HG02763 (cell line): ENCODE measurements at regions not wholly inside any gene's neighbourhood (a gene's known extent, or its start where the extent isn't known, plus 50 kb on each side); places are given as distances from the start of the nearest gene placed in this dataset.

Experiments used
- ATAC-seq: cut with Tn5 transposase; IDR thresholded peaks from one replicate; pipeline ENCODE4 v1.9.1; 2021; ENCODE audit warnings: mild to moderate bottlenecking, moderate library complexity; ENCODE audit not compliant: unreplicated experiment

- ATAC-seq, result no peak
Measured at GRCh38 chr18:78770139-78770822, 209.3 kb upstream of the SALL3 start.

DNA sequence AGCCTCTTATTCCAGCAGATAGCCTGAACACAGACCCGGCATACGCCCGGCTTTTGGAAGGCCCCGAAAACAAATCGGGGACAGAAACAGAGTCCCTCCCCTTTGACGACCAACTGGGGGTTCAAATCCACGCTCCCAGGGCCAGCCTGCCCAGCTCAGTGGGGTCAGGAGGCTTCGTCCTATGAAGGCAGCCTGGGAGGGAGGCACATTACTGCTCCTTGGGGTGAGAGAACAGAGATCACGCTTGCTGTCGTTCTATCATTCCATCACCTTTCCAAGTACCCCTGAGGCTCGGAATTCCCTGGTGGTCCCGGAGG, 208.8 kb upstream of the SALL3 start:
- ATAC-seq, result no peak

DNA sequence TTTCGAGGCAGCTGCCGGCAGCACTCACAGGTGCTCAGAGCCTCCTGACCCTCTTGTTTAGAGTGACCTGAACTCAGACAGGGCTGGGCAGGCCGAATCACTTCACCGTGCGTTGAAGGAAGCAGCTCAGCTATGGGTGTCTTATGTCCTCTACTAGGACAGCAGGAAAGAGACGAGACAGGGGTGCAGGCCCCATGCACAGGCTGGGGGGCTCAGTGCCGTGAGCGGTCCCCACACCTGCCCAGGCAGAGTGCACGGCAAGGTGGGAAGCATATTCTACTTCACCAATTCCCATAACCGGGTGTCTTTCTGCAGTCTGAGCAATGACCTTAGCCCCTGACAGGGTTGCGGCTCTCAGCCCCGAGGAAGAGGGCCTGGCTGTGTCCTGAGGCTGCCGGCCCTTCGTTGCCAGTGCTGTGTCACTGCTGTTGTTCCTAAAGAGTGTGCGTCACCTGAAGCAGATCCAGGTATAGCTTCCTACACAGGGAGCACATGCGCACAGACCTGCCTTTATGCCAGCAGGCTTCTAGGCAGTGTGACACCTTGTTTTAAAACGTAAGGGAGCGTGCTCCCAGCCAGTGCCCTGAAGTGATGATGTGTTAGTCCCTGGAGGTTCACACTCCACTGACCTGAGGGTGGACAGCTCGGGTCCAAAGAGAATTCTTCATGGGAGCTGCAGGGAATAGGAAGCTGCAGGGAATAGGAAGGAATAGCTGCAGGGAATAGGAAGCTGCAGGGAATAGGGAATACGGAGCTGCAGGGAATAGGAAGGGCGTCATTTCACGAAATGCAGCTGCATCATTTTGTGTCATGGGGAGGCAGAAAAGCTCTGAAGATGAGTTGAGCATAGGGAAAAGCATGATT, 207.9 kb upstream of the SALL3 start:
- ATAC-seq, result no peak

- no peak for ATAC-seq
Measured at GRCh38 chr18:78772360-78773302, 207.0 kb upstream of the SALL3 start.

DNA sequence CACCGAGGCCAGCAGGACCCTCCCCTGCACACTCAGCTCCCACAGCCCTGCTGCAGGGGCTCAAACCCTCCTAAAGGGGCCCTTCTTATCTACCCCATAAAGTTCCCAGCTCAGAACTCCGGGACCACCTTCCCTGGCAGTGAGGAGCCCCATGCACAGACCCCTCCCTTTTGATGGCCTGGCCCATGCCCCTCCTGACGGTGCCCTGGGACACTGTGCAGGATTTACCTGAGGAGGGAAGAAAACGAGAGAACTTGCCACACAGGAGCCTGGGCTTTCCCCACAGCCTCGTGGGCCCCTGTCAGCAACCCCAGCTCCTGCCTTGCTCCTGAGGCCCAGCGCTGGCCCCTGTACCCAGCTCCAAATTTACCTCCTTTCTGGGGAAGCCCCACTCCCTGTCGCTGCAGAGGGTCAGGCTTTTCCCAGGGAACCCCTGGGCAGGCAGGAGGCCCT, 206.3 kb upstream of the SALL3 start:
- no peak for ATAC-seq

- no peak for ATAC-seq
Measured at GRCh38 chr18:78773819-78774218, 205.8 kb upstream of the SALL3 start.

- ATAC-seq, result no peak
Measured at GRCh38 chr18:78774741-78775141, 204.9 kb upstream of the SALL3 start.

DNA sequence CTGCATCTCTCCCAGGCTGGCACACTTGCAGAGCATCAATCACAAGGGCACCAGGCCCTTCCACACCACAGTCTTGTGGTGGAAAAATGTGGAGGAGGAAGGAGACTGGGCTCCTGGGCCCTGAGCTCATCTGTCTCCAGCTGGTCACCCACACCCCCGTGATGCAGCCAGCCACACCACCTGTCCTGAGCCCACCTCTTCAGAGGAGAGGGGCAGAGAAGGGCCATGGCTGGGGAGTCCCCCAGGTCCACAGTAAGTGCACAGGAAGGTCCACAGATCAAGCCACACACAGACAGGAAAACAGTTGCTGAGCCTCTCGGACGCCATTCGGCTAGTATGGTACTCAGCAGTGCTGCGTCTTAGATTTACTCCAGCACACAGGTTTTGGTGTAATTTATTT, 203.5 kb upstream of the SALL3 start:
- ATAC-seq, result no peak

DNA sequence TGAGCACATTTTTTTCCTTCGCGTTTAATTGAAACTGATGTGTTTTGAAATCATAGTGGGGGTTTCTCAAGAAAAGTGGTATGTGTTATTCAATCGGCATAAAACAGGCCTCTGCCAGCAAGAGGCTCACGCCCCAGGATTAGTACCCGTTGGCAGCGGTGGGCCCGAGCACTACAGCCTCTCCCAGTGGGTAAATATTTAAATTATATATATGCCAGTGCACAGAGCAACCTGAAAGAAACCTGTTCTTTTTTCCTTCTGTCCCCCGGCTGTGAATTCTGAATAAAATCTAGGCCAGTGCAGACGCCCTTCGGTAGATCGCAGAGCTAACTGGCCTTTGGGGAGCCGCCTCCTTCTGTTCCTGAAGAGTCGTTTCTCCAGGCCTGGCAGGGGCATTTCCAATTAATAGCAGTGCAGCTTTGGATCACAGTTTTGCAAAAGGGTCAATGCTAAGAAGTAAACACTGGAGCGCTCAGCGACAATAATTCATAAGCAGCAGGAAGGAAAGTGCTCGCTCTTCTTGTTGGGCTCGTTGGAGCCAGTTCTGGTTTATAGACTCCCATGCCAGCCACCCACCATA, 202.8 kb upstream of the SALL3 start:
- ATAC-seq, result no peak

DNA sequence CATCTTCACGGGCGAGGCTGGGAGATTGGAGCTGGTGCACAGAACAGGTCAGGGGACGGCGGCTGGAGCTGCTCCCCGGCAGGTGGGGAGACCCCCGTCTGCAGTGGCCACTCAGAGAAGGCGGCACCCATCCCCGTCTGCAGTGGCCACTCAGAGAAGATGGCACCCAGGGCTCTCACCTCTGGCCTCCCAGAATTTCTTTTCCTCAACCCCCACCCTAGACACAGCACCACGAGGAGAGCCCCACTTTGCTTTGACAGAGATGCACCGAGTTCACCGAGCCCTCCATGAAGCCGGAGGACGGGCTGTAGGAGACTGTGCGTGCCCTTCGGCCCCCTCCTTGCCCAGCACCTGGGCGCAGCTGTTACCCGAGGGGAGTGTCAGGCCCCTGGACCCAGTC, 201.6 kb upstream of the SALL3 start:
- ATAC-seq, result no peak

DNA sequence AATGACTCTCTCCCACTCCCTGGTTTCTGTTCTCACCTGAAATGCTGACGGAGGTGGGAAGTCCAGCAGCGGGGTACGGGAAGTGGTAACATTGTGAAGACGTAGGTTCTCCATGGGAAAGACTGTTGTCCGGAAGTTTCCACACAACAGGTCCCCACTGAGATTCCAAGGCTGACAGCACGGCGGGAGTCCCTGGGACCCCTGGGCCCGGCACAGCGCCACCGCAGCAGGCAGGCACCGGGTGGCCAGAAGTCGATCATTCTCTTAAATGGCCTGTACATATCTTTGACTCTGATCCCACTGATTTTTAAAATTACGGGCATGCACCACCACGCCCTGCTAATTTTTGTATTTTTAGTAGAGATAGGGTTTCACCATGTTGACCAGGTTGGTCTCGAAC, 201.0 kb upstream of the SALL3 start:
- ATAC-seq, result no peak

- ATAC-seq, result no peak
Measured at GRCh38 chr18:78779996-78780718, 199.5 kb upstream of the SALL3 start.

DNA sequence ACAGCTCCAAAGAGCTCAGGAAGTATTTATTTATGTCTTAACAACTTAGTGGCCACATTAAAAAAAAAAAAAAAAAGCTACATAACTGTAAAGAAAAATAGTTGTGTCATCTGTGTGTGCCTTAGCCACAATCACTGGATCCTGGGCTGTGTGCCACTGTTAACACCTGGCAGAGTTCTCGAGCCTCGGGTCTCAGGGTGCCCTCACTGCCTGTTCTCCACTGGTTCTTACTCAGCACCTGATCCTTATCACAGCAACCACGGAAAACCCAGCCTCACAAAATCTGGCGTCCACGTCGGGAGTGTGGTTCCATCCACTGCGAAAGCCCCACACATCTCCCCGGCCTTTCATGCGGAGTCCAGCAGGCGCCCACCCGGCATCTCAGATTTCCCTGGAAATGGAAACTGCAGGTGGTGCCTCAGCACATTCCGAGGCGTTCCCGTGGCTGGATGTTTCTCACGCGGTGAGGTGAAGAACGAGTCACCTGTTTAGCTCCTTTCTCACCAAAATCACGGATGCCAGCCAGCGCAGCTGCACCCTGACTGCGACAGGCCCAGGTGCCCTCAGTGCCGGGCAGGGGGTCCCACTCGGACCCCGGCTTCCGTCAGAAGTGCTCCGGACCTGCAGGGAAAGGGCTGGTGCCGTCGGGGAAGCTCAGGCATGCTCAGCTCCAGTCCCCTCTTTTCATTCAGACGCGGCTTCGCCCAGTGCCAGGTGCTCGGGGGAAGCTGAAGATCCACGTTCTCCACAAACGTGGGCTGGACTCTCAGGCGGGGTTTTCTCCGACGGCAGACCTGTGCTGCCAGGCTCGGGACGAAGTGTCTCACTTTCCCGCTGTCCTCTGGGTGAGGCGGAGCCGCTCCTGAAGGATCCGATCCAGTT, 198.7 kb upstream of the SALL3 start:
- no peak for ATAC-seq

DNA sequence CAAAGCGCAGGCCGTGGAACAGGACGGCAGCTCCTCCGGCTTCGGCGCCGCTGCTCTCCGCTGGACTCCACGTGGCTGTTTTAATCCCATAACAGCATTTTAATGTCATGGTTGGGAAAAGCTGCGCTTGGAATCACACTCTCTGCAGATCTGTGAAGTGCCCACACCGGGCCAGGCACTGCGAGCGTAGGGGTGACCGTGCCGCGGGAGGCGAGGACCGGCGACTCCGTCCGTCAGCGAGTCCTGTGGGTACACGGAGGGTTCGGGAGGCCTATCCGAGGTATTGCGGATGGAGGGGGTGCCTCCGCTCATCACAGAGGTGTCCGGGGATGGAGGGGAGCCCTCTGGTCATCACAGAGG, 198.0 kb upstream of the SALL3 start:
- no peak for ATAC-seq

GRCh38 chr18:78782951-78783563, 196.6 kb upstream of the SALL3 start:
- no peak for ATAC-seq

- ATAC-seq, result no peak
Measured at GRCh38 chr18:78783564-78783960, 196.1 kb upstream of the SALL3 start.

GRCh38 chr18:78784861-78785260, 194.8 kb upstream of the SALL3 start:
- ATAC-seq, result no peak

DNA sequence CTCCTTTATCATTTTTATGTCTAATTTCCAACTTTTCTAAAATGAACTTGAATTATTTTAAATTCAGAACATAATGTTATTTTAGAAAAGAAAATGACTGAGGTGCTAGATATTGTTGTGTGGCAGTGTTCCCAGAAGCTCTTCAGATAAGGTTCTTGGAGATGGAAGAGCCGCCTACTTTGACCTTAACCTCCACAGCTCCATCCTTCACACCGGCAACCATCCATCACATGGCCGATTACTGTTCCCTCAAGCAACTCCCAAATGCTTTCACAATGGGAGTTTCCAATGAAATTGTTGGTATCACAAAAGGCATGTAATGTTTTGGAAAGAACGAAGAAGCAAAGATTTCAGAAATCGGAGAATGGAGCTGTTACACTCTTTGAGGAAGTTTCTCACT, 193.9 kb upstream of the SALL3 start:
- ATAC-seq, result no peak

DNA sequence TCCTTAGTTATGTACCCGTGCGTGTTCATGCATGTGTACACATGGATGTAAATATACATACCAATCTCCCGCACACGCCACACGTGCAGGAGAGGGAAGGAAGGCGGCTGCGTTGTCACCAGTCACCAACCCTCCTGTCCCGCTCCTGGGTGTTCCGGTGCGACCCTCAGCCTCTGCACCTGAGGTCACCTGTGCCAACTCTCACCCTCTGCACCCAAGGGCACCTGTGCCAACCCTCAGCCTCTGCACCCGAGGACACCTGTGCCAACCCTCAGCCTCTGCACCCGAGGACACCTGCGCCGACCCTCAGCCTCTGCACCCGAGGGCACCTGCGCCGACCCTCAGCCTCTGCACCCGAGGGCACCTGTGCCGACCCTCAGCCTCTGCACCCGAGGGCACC, 192.8 kb upstream of the SALL3 start:
- no peak for ATAC-seq
